CD14-positive monocyte (primary cell): ENCODE measurements at regions not wholly inside any gene's neighbourhood (a gene's known extent, or its start where the extent isn't known, plus 50 kb on each side); places are given as distances from the start of the nearest gene placed in this dataset.

Source experiments
- DNase-seq, 3 donors: peaks; one replicate each; pipeline ENCODE4 v3.0.0-alpha.2; 2011 to 2022
- H2AFZ ChIP-seq: 2 replicates; pipeline ENCODE4 v1.6.0; 2012; ENCODE audit warnings: mild to moderate bottlenecking, low read depth, low read length, inconsistent platforms; ENCODE audit not compliant: insufficient read depth, poor library complexity, severe bottlenecking
- H3K27ac ChIP-seq, 2 donors: 1 replicate in 1 of 2; 2 replicates in 1 of 2; pipeline ENCODE4 v1.5.1; 2012 to 2013; ENCODE audit warnings: low read length in 2 of 2, control low read depth in 1 of 2, inconsistent platforms in 1 of 2, low read depth in 1 of 2, mild to moderate bottlenecking in 1 of 2
- H3K27me3 ChIP-seq, 2 donors: one replicate each; pipeline versions ENCODE4 v1.6.0 to v1.6.1; 2011 to 2013; ENCODE audit warnings: low read length in 2 of 2; ENCODE audit not compliant: control insufficient read depth in 2 of 2, insufficient read depth in 2 of 2
- H3K36me3 ChIP-seq, 2 donors: replicated peaks in 1 of 2; 1 replicate in 1 of 2; 2 replicates in 1 of 2; pipeline versions ENCODE4 v1.5.1 to v1.6.1; 2012 to 2013; ENCODE audit warnings: low read length in 2 of 2, control low read depth in 1 of 2, inconsistent platforms in 1 of 2, mild to moderate bottlenecking in 1 of 2; ENCODE audit not compliant: insufficient read depth in 2 of 2, control insufficient read depth in 1 of 2
- H3K4me1 ChIP-seq, 2 donors: 1 replicate in 1 of 2; 2 replicates in 1 of 2; pipeline versions ENCODE4 v1.5.1 to v1.6.1; 2012 to 2013; ENCODE audit warnings: low read length in 2 of 2, control low read depth in 1 of 2, inconsistent platforms in 1 of 2, mild to moderate bottlenecking in 1 of 2, moderate library complexity in 1 of 2; ENCODE audit not compliant: insufficient read depth in 2 of 2, control insufficient read depth in 1 of 2
- H3K4me2 ChIP-seq: replicated peaks from 2 replicates; pipeline ENCODE3; 2012; ENCODE audit warnings: low read length, moderate library complexity, mild to moderate bottlenecking; ENCODE audit not compliant: poor library complexity, severe bottlenecking; ENCODE audit errors: extremely low read depth
- H3K4me3 ChIP-seq, 3 experiments: fragments of 200-600 bp in 1 of 3; sonication (generic) in 1 of 3; replicated peaks in 1 of 3; 1 replicate in 2 of 3; 2 replicates in 1 of 3; pipeline ENCODE4 v1.5.1; 2011 to 2013; ENCODE audit warnings: low read length in 3 of 3, mild to moderate bottlenecking in 3 of 3, control low read depth in 2 of 3, low read depth in 2 of 3, inconsistent platforms in 1 of 3, moderate library complexity in 1 of 3
- H3K79me2 ChIP-seq: 2 replicates; pipeline ENCODE4 v1.6.0; 2012; ENCODE audit warnings: mild to moderate bottlenecking, control low read depth, inconsistent platforms, low read length, moderate library complexity; ENCODE audit not compliant: insufficient read depth
- H3K9ac ChIP-seq: 2 replicates; pipeline ENCODE4 v1.6.0; 2017; ENCODE audit warnings: low read length, mild to moderate bottlenecking; ENCODE audit not compliant: insufficient read depth, poor library complexity, severe bottlenecking
- H3K9me3 ChIP-seq, 2 donors: replicated peaks in 1 of 2; 1 replicate in 1 of 2; 2 replicates in 1 of 2; pipeline versions ENCODE4 v1.5.1 to v1.6.1; 2012 to 2013; ENCODE audit warnings: low read length in 2 of 2, control low read depth in 1 of 2; ENCODE audit not compliant: control insufficient read depth in 1 of 2, insufficient read depth in 1 of 2
- H4K20me1 ChIP-seq: 2 replicates; pipeline ENCODE4 v1.6.0; 2012; ENCODE audit warnings: mild to moderate bottlenecking, low read length, control low read depth, moderate library complexity; ENCODE audit not compliant: insufficient read depth
- H3K27ac Mint-ChIP-seq, 7 donors: one replicate each; pipeline ENCODE4 v1.8.0; 2020; ENCODE audit warnings: mild to moderate bottlenecking in 7 of 7, mixed read lengths in 7 of 7, moderate library complexity in 6 of 7, inconsistent platforms in 2 of 7
- H3K27me3 Mint-ChIP-seq, 3 donors: one replicate each; pipeline ENCODE4 v1.8.0; 2021 to 2022; ENCODE audit warnings: low read depth in 3 of 3, mild to moderate bottlenecking in 3 of 3, mixed read lengths in 3 of 3, moderate library complexity in 3 of 3, inconsistent platforms in 1 of 3
- H3K36me3 Mint-ChIP-seq, 2 donors: one replicate each; pipeline ENCODE4 v1.8.0; 2020; ENCODE audit warnings: mixed read lengths in 2 of 2, inconsistent platforms in 1 of 2, mild to moderate bottlenecking in 1 of 2
- H3K4me1 Mint-ChIP-seq: one replicate; pipeline ENCODE4 v1.8.0; 2020; ENCODE audit warnings: mild to moderate bottlenecking, mixed read lengths
- H3K4me3 Mint-ChIP-seq, 2 donors: one replicate each; pipeline ENCODE4 v1.8.0; 2020; ENCODE audit warnings: mild to moderate bottlenecking in 2 of 2, mixed read lengths in 2 of 2, moderate library complexity in 1 of 2
- H3K9me3 Mint-ChIP-seq, 7 donors: one replicate each; pipeline ENCODE4 v1.8.0; 2020 to 2022; ENCODE audit warnings: mixed read lengths in 7 of 7, mild to moderate bottlenecking in 6 of 7, moderate library complexity in 6 of 7, inconsistent platforms in 2 of 7
- WGBS: methylation state at CpG from one replicate; pipeline ENCODE4 v1.1.5; 2013; ENCODE audit warnings: missing lambda C conversion rate; ENCODE audit not compliant: insufficient coverage; 5-methylcytosine and 5-hydroxymethylcytosine counted together
- intact Hi-C, 2 donors: fragments of 100-400 bp; cut with micrococcal nuclease; formaldehyde crosslinking; loops; one replicate each; pipeline versions ENCODE4 v1.15.0 to v1.15.1; 2023
- TF ChIP-seq, protein P1 (sequence below): fragments of 200-600 bp; IDR thresholded peaks from one replicate; pipeline ENCODE4 v1.8.0; 2022; ENCODE audit warnings: antibody characterized with exemption, mild to moderate bottlenecking

DNA sequence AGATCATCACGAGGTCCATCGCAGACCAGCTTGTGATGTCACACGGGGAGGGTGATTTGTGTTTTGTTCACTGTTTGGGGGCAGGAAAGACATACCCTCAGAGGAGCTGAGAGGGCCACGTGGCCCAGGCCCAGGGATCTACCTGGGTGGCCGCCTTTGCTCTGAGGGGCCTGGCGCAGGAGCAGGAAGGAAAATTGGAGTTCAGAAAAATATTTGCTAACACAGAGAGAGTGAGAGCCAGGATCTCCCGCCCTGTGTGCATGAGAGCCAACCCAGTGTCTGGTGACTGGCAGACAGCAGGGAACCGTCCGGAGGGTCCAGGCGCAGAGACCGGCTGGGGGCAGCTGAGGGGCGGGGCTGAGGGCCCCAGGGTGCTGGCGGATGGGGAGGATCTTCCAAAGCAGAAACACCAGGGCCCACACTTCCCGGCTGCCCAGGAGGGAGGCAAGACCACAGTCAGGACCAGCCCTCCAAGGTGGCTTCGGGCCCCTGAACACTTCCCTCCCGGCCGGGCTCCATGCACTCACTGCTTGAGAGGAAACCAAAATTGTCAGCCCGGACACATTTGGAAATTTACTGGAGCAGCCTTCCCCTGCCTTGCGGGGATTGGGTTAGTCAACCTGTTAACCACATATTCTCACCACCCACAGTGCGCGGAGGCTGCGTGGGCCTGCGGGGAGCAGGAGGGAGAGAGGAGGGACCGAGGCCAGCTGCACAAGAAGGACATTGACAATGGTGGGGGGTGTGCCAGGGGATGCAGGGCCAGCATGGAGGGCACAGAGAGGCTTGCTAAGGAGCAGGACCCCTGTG lies 52.6 kb downstream of the RBFOX3 start:
- no peaks in the 10 kb centered on the region for H3K36me3 Mint-ChIP-seq
- H3K27ac Mint-ChIP-seq: no peak overlapping the region
- H3K9ac ChIP-seq: no peak overlapping the region
- H4K20me1 ChIP-seq: no peaks in the 10 kb centered on the region
- WGBS: 84% methylated on average over 19 of the region's 24 CpGs
- no peak overlapping the region for H3K4me3 Mint-ChIP-seq
- H3K4me3 ChIP-seq: no peak overlapping the region
- H3K9me3 ChIP-seq: peaks cover 0 to 5% of the 10 kb centered on the region in 2 donors
- intact Hi-C loops: no loop called here
- H3K9me3 Mint-ChIP-seq: peaks cover 7 to 25% (median 11%) of the 10 kb centered on the region in 7 donors
- no peak overlapping the region for H3K4me2 ChIP-seq
- TF ChIP-seq, protein P1, sequence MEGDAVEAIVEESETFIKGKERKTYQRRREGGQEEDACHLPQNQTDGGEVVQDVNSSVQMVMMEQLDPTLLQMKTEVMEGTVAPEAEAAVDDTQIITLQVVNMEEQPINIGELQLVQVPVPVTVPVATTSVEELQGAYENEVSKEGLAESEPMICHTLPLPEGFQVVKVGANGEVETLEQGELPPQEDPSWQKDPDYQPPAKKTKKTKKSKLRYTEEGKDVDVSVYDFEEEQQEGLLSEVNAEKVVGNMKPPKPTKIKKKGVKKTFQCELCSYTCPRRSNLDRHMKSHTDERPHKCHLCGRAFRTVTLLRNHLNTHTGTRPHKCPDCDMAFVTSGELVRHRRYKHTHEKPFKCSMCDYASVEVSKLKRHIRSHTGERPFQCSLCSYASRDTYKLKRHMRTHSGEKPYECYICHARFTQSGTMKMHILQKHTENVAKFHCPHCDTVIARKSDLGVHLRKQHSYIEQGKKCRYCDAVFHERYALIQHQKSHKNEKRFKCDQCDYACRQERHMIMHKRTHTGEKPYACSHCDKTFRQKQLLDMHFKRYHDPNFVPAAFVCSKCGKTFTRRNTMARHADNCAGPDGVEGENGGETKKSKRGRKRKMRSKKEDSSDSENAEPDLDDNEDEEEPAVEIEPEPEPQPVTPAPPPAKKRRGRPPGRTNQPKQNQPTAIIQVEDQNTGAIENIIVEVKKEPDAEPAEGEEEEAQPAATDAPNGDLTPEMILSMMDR: no peak
- no peaks in the 10 kb centered on the region for H3K4me1 Mint-ChIP-seq
- H3K4me1 ChIP-seq: no peaks in the 10 kb centered on the region
- H3K79me2 ChIP-seq: no peaks in the 10 kb centered on the region
- peaks cover 0 to 2% of the 10 kb centered on the region in 2 donors for H3K27me3 ChIP-seq
- H2AFZ ChIP-seq: no peak overlapping the region
- H3K27ac ChIP-seq: no peak overlapping the region
- H3K36me3 ChIP-seq: no peaks in the 10 kb centered on the region
- DNase-seq: no peak
- H3K27me3 Mint-ChIP-seq: peaks cover 10 to 31% (median 13%) of the 10 kb centered on the region in 3 donors

DNA sequence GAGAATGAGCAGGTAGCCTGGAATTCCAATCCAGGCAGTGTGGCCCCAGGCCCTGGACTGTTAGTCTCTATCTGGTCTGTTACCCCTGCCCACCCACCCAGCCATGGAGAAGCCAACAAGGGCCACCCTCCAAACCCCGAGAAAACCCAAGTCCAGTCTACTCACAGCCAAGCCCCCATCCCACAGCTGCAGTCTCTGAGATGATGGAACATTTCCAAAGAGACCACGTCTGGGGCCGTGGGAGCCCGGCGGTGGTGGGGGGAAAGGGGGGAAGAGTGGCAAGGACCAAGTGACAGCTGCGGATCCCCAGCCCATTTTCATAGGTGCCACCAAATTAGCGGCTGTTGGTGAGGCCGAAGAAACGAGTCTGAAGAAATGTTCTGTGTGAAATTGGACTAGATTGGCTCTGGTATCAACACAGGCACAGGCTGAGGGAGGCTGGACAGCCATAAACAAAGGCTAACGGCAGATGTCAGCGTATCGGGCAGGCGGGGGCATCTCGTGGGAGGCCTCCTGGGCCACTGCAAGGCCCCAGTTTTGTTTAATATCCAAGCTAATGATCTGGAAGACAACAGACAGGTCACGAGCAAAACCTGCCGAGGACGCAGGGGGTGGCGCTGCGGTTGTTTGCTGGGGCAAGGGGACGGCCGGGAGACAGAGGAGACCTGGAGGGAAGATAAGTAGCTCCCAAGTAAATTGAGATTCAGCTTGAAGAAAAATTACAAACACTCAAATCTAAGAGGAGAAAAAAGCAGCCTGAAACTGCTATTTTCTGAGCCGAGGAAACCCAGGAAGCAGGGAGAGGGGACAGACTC lies 53.4 kb downstream of the RBFOX3 start:
- H3K27ac ChIP-seq: no peak overlapping the region
- H3K4me3 Mint-ChIP-seq: no peak overlapping the region
- H3K79me2 ChIP-seq: no peaks in the 10 kb centered on the region
- DNase-seq: no peak
- H3K4me1 Mint-ChIP-seq: no peaks in the 10 kb centered on the region
- H2AFZ ChIP-seq: no peak overlapping the region
- H3K36me3 Mint-ChIP-seq: no peaks in the 10 kb centered on the region
- H3K27ac Mint-ChIP-seq: no peak overlapping the region
- no peak overlapping the region for H3K9ac ChIP-seq
- H3K4me3 ChIP-seq: no peak overlapping the region
- 87% methylated on average over 15 of the region's 22 CpGs for WGBS
- H3K27me3 ChIP-seq: peaks cover 0 to 2% of the 10 kb centered on the region in 2 donors
- H3K9me3 ChIP-seq: peaks cover 0 to 5% of the 10 kb centered on the region in 2 donors
- peaks cover 7 to 20% (median 11%) of the 10 kb centered on the region in 7 donors for H3K9me3 Mint-ChIP-seq
- H4K20me1 ChIP-seq: no peaks in the 10 kb centered on the region
- intact Hi-C loops: no loop called here
- H3K4me1 ChIP-seq: no peaks in the 10 kb centered on the region
- H3K27me3 Mint-ChIP-seq: peaks cover 6 to 23% (median 10%) of the 10 kb centered on the region in 3 donors
- TF ChIP-seq, protein P1: no peak
- no peak overlapping the region for H3K4me2 ChIP-seq
- no peaks in the 10 kb centered on the region for H3K36me3 ChIP-seq
